ENCODE measurements at regions not wholly inside any gene's neighbourhood (a gene's known extent, or its start where the extent isn't known, plus 50 kb on each side); places are given as distances from the start of the nearest gene placed in this dataset.

DNA sequence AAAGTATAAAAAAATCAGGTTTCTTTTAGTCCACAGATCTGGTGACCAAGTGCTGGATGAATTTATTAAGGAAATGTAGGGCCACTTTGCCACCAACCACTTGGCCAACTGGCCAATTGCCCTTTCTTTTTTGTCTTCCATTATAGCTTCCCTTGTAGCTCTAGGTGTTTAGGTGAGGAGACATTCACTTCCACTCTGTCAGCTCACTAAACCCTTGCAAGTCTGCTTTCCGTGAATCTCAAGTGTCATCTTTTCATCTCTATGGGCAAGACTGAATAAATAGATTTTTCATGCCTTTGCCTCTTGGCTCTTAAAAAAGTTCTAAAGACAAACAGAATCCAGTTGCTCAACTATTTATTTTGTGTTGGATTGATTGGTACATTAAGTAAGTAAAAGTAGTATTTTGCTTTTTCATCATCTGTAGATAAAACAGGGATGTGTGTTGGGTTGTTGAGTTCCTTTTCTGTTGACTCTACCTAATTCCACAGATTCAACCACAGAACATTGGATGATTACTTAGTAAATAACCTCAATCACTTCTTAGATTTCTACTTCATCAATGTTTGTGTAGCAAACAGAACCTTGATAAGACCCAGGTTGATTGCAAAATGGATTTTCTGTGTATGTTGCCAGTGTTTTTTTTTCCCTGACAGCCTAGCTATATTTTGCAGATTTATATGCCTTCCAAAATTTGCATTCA, 68.1 kb upstream of the GRXCR1 start:
- no peak for TF ChIP-seq CTCF (IDR thresholded peaks at IDR 0.05; ENCODE audit: borderline replicate concordance, insufficient read depth, low read depth, low read length)
- no peak overlapping the region for H3K4me3 ChIP-seq (ENCODE audit: low read depth, low read length)

GRCh38 chr4:42821230-42821629, 71.3 kb upstream of the GRXCR1 start:
- no peak overlapping the region for H3K4me3 ChIP-seq (ENCODE audit: low read depth, low read length)
- no peak for TF ChIP-seq CTCF (IDR thresholded peaks at IDR 0.05; ENCODE audit: borderline replicate concordance, insufficient read depth, low read depth, low read length)

DNA sequence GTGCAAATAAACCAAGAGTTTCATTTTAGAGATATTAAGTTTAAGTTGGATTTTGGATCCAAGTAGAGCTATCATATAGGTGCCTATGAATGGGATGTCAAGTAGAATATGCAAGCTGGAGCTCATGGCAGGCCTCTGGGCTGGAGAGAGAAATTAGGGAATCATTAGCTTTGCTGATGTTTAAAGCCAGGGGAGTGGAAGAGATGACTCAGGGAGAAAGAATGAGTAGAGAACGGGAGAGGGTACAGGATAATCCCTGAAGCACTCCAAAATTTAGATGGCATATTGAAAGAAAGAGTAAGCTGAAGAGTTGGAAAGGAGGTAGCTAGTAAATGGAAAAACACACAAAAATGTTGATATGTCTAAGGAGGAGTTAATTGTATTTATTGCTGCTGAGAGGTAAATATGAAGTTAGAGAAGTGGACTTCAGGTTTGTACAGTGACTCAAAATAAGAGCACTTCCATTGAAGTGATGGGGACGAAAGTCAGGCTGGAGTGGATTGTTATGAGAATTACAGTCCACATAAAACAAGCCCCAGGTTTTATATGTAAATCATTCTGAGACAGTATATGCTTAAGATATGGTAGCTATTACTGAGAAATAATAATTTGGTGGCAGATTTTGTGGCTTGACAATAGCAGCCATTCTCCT, 72.5 kb upstream of the GRXCR1 start:
- no peak for TF ChIP-seq CTCF (IDR thresholded peaks at IDR 0.05; ENCODE audit: borderline replicate concordance, insufficient read depth, low read depth, low read length)
- no peak overlapping the region for H3K4me3 ChIP-seq (ENCODE audit: low read depth, low read length)

DNA sequence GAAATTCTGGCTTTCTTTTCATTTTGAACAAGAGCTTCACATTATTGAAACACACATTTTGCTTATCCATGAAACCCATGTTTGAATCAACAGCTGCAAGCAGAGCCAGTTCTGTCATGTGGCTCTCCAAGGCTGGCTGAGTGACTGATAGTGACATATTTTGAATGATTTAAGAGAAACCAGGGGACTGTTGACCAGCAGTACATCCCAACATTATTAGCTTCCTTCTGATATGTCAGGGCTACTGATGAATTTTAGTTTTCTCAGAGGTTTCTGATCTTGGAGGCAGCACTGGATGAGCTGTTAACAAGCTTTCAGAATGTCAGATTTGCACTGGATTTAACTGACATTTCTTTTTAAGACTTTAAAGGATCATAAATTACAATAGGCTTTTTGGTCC, 74.6 kb upstream of the GRXCR1 start:
- H3K4me3 ChIP-seq (ENCODE audit: low read depth, low read length) = no peak overlapping the region
- TF ChIP-seq CTCF (IDR thresholded peaks at IDR 0.05; ENCODE audit: borderline replicate concordance, insufficient read depth, low read depth, low read length) = no peak

GRCh38 chr4:42816880-42817400, 75.6 kb upstream of the GRXCR1 start:
- no peak for TF ChIP-seq CTCF (IDR thresholded peaks at IDR 0.05; ENCODE audit: borderline replicate concordance, insufficient read depth, low read depth, low read length)
- H3K4me3 ChIP-seq (ENCODE audit: low read depth, low read length) = no peak overlapping the region

GRCh38 chr4:42816189-42816879, 76.2 kb upstream of the GRXCR1 start:
- no peak for TF ChIP-seq CTCF (IDR thresholded peaks at IDR 0.05; ENCODE audit: borderline replicate concordance, insufficient read depth, low read depth, low read length)
- H3K4me3 ChIP-seq (ENCODE audit: low read depth, low read length) = no peak overlapping the region
